Peyer's patch (tissue), 4 donors: ENCODE measurements at regions not wholly inside any gene's neighbourhood (a gene's known extent, or its start where the extent isn't known, plus 50 kb on each side); places are given as distances from the start of the nearest gene placed in this dataset.
A peak's percentile ranks its signal among the peaks of the same experiment; 100 is the strongest.

Experiments used
- POLR2A ChIP-seq, 2 donors: fragments of 450-650 bp; IDR thresholded peaks; one replicate each; pipeline ENCODE4 v1.5.1; 2017; ENCODE audit warnings: antibody characterized with exemption in 2 of 2, mild to moderate bottlenecking in 2 of 2, moderate library complexity in 2 of 2
- TF ChIP-seq, protein P1 (sequence below), 6 experiments: fragments of 450-650 bp in 4 of 6; fragments of 200-600 bp in 2 of 6; sonication (generic) in 1 of 6; IDR thresholded peaks; one replicate each; pipeline ENCODE4 v1.5.1; 2017 to 2019; ENCODE audit warnings: antibody characterized with exemption in 6 of 6, mild to moderate bottlenecking in 3 of 6, moderate library complexity in 1 of 6

DNA sequence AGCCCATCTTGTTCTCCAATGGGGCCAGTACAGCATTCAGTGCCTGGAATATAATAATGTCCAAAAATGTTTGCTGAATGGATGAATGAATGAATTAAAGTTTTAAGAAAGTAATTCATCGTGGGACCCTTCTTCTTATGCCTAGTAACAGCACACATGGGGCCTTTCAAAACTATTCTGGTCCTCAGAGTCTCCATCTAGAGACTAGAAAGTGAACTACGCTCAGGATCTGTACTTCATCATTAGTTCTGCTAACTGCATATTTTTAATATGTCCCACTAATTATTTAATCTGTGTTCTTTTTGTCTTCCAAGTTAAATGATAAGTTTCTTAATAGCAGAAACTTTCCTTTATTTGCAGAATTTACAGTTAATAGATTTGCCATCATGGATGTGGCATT lies 172.5 kb downstream of the SMAD2 start:
- TF ChIP-seq, protein P1, sequence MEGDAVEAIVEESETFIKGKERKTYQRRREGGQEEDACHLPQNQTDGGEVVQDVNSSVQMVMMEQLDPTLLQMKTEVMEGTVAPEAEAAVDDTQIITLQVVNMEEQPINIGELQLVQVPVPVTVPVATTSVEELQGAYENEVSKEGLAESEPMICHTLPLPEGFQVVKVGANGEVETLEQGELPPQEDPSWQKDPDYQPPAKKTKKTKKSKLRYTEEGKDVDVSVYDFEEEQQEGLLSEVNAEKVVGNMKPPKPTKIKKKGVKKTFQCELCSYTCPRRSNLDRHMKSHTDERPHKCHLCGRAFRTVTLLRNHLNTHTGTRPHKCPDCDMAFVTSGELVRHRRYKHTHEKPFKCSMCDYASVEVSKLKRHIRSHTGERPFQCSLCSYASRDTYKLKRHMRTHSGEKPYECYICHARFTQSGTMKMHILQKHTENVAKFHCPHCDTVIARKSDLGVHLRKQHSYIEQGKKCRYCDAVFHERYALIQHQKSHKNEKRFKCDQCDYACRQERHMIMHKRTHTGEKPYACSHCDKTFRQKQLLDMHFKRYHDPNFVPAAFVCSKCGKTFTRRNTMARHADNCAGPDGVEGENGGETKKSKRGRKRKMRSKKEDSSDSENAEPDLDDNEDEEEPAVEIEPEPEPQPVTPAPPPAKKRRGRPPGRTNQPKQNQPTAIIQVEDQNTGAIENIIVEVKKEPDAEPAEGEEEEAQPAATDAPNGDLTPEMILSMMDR (IDR thresholded peaks at IDR 0.05), result peak in 3 of 6 experiments; percentile 20 to 28 (median 28)
- TF ChIP-seq POLR2A (IDR thresholded peaks at IDR 0.05), result no peak
